Lung (tissue), 11 donors: ENCODE measurements at regions not wholly inside any gene's neighbourhood (a gene's known extent, or its start where the extent isn't known, plus 50 kb on each side); places are given as distances from the start of the nearest gene placed in this dataset.

Experiments
- ATAC-seq: fragments of 200-7000 bp; cut with Tn5 transposase; one replicate; pipeline ENCODE4 v1.9.1; 2020; ENCODE audit warnings: moderate number of reproducible peaks; ENCODE audit not compliant: insufficient read depth, low FRiP score
- DNase-seq, 3 donors: peaks; one replicate each; pipeline ENCODE4 v3.0.0-alpha.2; 2013 to 2017
- H3K27ac ChIP-seq, 2 donors: one replicate each; pipeline ENCODE4 v1.5.1; 2013; ENCODE audit warnings: mild to moderate bottlenecking in 2 of 2, moderate library complexity in 2 of 2, control low read depth in 1 of 2, inconsistent platforms in 1 of 2, low read depth in 1 of 2, low read length in 1 of 2
- H3K27me3 ChIP-seq, 3 donors: one replicate each; pipeline ENCODE4 v1.5.1; 2013; ENCODE audit warnings: low read length in 2 of 3; ENCODE audit not compliant: control insufficient read depth in 3 of 3, insufficient read depth in 3 of 3
- H3K36me3 ChIP-seq, 4 donors: one replicate each; pipeline ENCODE4 v1.5.1; 2013; ENCODE audit warnings: low read length in 4 of 4, mild to moderate bottlenecking in 1 of 4, moderate library complexity in 1 of 4; ENCODE audit not compliant: control insufficient read depth in 4 of 4, insufficient read depth in 4 of 4
- H3K4me1 ChIP-seq, 5 donors: one replicate each; pipeline ENCODE4 v1.5.1; 2013; ENCODE audit warnings: low read length in 5 of 5, mild to moderate bottlenecking in 2 of 5, moderate library complexity in 1 of 5; ENCODE audit not compliant: control insufficient read depth in 5 of 5, insufficient read depth in 5 of 5
- H3K4me3 ChIP-seq: one replicate; pipeline ENCODE4 v1.5.1; 2013; ENCODE audit warnings: mild to moderate bottlenecking, control low read depth, moderate library complexity
- H3K9ac ChIP-seq, 2 donors: one replicate each; pipeline ENCODE4 v1.5.1; 2013; ENCODE audit warnings: low read length in 2 of 2, control low read depth in 1 of 2; ENCODE audit not compliant: insufficient read depth in 1 of 2
- H3K9me3 ChIP-seq, 4 donors: one replicate each; pipeline ENCODE4 v1.5.1; 2013; ENCODE audit warnings: low read length in 3 of 4, mild to moderate bottlenecking in 1 of 4, moderate library complexity in 1 of 4; ENCODE audit not compliant: control insufficient read depth in 4 of 4, insufficient read depth in 3 of 4
- WGBS, 2 donors: extraction: QIAGEN DNeasy Blood & Tissue Kit; methylation state at CpG; one replicate each; pipeline ENCODE4 v1.1.7; 2013; 5-methylcytosine and 5-hydroxymethylcytosine counted together
- TF ChIP-seq, protein P1 (sequence below): IDR thresholded peaks from 2 replicates; pipeline ENCODE4 v1.5.1; 2012; ENCODE audit warnings: mild to moderate bottlenecking; ENCODE audit errors: control extremely low read depth, extremely low read depth
- donor health status: control.
- donor health status: control.
- donor health status: Bipolar disorder and iron deficiency.
- donor health status: healthy.
- donor health status: DM: yes; HTN: yes; CAD: no.

DNA sequence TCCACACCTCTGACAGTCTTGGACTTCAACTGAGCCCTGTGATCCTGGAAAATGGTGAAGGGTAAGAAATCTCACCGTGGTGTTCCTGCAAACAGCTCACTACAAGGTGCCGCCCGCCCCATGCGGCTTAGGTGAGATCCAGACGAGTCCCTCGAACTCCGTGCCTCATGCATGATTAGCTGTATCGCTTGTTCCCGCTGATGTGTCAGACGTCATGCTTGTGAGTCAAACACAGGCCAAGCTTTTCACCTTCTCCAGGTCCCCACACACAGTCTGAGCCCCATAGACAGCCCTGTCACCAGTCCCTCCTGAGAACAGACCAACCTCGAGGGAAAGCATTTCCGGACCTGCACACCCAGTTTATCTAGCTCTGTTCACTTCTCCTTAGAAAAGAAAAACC lies 740.5 kb downstream of the GALR1 start:
- WGBS, 2 donors = 90% methylated on average over 12 of the region's 12 CpGs
- ATAC-seq (no peak), DNase-seq (no peak)
- no peak overlapping the region for H3K27ac ChIP-seq
- no peaks in the 10 kb centered on the region for H3K4me1 ChIP-seq
- H3K4me3 ChIP-seq = no peak overlapping the region
- H3K36me3 ChIP-seq = no peaks in the 10 kb centered on the region
- TF ChIP-seq, protein P1, sequence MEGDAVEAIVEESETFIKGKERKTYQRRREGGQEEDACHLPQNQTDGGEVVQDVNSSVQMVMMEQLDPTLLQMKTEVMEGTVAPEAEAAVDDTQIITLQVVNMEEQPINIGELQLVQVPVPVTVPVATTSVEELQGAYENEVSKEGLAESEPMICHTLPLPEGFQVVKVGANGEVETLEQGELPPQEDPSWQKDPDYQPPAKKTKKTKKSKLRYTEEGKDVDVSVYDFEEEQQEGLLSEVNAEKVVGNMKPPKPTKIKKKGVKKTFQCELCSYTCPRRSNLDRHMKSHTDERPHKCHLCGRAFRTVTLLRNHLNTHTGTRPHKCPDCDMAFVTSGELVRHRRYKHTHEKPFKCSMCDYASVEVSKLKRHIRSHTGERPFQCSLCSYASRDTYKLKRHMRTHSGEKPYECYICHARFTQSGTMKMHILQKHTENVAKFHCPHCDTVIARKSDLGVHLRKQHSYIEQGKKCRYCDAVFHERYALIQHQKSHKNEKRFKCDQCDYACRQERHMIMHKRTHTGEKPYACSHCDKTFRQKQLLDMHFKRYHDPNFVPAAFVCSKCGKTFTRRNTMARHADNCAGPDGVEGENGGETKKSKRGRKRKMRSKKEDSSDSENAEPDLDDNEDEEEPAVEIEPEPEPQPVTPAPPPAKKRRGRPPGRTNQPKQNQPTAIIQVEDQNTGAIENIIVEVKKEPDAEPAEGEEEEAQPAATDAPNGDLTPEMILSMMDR = no peak
- peaks cover 0 to 5% (median 1%) of the 10 kb centered on the region in 4 donors for H3K9me3 ChIP-seq
- no peak overlapping the region for H3K9ac ChIP-seq
- no peaks in the 10 kb centered on the region for H3K27me3 ChIP-seq

GRCh38 chr18:77990901-77991300 lies 741.3 kb downstream of the GALR1 start:
- DNase-seq = no peak
- no peaks in the 10 kb centered on the region for H3K4me1 ChIP-seq

DNA sequence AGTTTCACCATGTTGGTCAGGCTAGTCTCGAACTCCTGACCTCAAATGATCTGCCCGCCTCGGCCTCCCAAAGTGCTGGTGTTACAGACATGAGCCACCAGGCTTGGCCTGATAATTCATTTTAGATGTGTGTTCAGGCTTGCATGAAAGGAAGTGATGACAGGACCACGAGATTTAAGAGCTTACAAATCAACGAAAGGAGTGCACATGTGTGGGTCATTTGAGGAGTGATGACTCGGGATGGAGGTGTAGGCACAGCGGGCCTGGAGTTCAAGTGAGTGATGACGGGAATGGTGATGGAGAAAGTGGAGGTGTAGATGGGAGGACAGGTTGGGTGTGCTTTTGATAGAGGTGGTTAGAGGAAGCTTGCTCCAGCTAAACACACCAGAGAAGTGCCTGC lies 742.4 kb downstream of the GALR1 start:
- TF ChIP-seq, protein P1 = no peak
- WGBS, 2 donors = 81 to 88% methylated on average over 8 of the region's 8 CpGs
- no peak overlapping the region for H3K27ac ChIP-seq
- H3K27me3 ChIP-seq = peaks cover 0 to 2% (median 0%) of the 10 kb centered on the region in 3 donors
- H3K36me3 ChIP-seq = no peaks in the 10 kb centered on the region
- no peak for DNase-seq
- peaks cover 0 to 5% (median 1%) of the 10 kb centered on the region in 4 donors for H3K9me3 ChIP-seq
- H3K4me3 ChIP-seq = no peak overlapping the region
- H3K9ac ChIP-seq = no peak overlapping the region
- ATAC-seq = no peak
- H3K4me1 ChIP-seq = no peaks in the 10 kb centered on the region

More at GRCh38 chr18:77990901-77991300, 741.3 kb downstream of the GALR1 start:
- Histone ChIP-seq H3K9me3 (peaks cover 0 to 5% (median 1%) of the 10 kb centered on the region in 4 donors), H3K4me3 (no peak overlapping the region), H3K36me3 (no peaks in the 10 kb centered on the region), H3K27ac (no peak overlapping the region), H3K9ac (no peak overlapping the region), H3K27me3 (no peaks in the 10 kb centered on the region)
- TF ChIP-seq, protein P1 = no peak
- WGBS, 2 donors = 89 to 92% methylated on average over 13 of the region's 13 CpGs
- ATAC-seq = no peak
